GM12878 (cell line): ENCODE measurements at regions not wholly inside any gene's neighbourhood (a gene's known extent, or its start where the extent isn't known, plus 50 kb on each side); places are given as distances from the start of the nearest gene placed in this dataset.

ENCODE experiments used
- ASH2L ChIP-seq: fragments of 300-600, 200-600 bp; sonication (generic); IDR thresholded peaks from 2 replicates; pipeline ENCODE4 v1.6.1; 2017; ENCODE audit warnings: low read depth, mild to moderate bottlenecking, borderline replicate concordance
- SREBF1 ChIP-seq: IDR thresholded peaks from 2 replicates; pipeline ENCODE4 v1.6.1; 2012; ENCODE audit warnings: mild to moderate bottlenecking, low read length

GRCh38 chr6:170042123-170042522 lies 248.8 kb downstream of the DLL1 start:
- TF ChIP-seq SREBF1 (no peak), ASH2L (no peak)
